Calu3 (cell line): ENCODE measurements at regions not wholly inside any gene's neighbourhood (a gene's known extent, or its start where the extent isn't known, plus 50 kb on each side); places are given as distances from the start of the nearest gene placed in this dataset.

Source experiments
- BruUV-seq: library from RNA; stranded (reverse); fragments of 400-500 nt; replicated peaks from 2 replicates; lab custom pipeline; 2021; lab: Mats Ljungman, UMichigan
- CTCF ChIA-PET: fragments of 300-600 bp; sonication (Branson Sonifier 250); formaldehyde crosslinking; loops from one replicate; lab custom pipeline; 2022; ENCODE audit warnings: antibody characterized with exemption; lab: Charles Lee
- DNase-seq: peaks from one replicate; pipeline ENCODE4 v3.0.0; 2022
- H3K27ac Mint-ChIP-seq: one replicate; pipeline ENCODE4 v1.8.0; 2022; ENCODE audit warnings: mixed read lengths; ENCODE audit not compliant: unreplicated experiment
- H3K27me3 Mint-ChIP-seq: one replicate; pipeline ENCODE4 v1.8.0; 2022; ENCODE audit warnings: mixed read lengths; ENCODE audit not compliant: unreplicated experiment
- H3K36me3 Mint-ChIP-seq: one replicate; pipeline ENCODE4 v1.8.0; 2022; ENCODE audit warnings: mild to moderate bottlenecking, moderate library complexity, mixed read lengths; ENCODE audit not compliant: insufficient read depth, unreplicated experiment
- H3K4me1 Mint-ChIP-seq: one replicate; pipeline ENCODE4 v1.8.0; 2022; ENCODE audit warnings: mild to moderate bottlenecking, low read depth, mixed read lengths; ENCODE audit not compliant: unreplicated experiment
- H3K4me3 Mint-ChIP-seq: one replicate; pipeline ENCODE4 v1.8.0; 2022; ENCODE audit warnings: mild to moderate bottlenecking, low read depth, moderate library complexity, mixed read lengths; ENCODE audit not compliant: unreplicated experiment
- H3K9me3 Mint-ChIP-seq: one replicate; pipeline ENCODE4 v1.8.0; 2022; ENCODE audit warnings: low read depth, mixed read lengths; ENCODE audit not compliant: unreplicated experiment
- CTCF ChIP-seq: fragments of 200-600 bp; IDR thresholded peaks from one replicate; pipeline ENCODE4 v1.8.0; 2022; ENCODE audit warnings: antibody characterized with exemption; ENCODE audit not compliant: unreplicated experiment
- intact Hi-C: fragments of 100-400 bp; cut with micrococcal nuclease; formaldehyde crosslinking; loops from one replicate; pipeline ENCODE4 v1.10.0; 2022; ENCODE audit not compliant: unreplicated experiment

GRCh38 chr1:213929398-213929797, 58.4 kb upstream of the PROX1 start:
- DNase-seq: no peak
- H3K4me1 Mint-ChIP-seq: no peaks in the 10 kb centered on the region
- no peak overlapping the region for H3K4me3 Mint-ChIP-seq
- no peaks in the 10 kb centered on the region for H3K9me3 Mint-ChIP-seq
- no peaks in the 10 kb centered on the region for H3K36me3 Mint-ChIP-seq
- intact Hi-C loops: no loop called here
- BruUV-seq: no TSS peak
- peaks cover 88% of the 10 kb centered on the region for H3K27me3 Mint-ChIP-seq
- TF ChIP-seq CTCF: no peak
- H3K27ac Mint-ChIP-seq: no peak overlapping the region
- CTCF ChIA-PET: no interaction called here

- Mint-ChIP-seq H3K27me3 (peaks cover 95% of the 10 kb centered on the region), H3K4me1 (no peaks in the 10 kb centered on the region), H3K27ac (no peak overlapping the region), H3K9me3 (no peaks in the 10 kb centered on the region), H3K4me3 (no peak overlapping the region), H3K36me3 (no peaks in the 10 kb centered on the region)
- TF ChIP-seq CTCF: no peak
- intact Hi-C loops: no loop called here
- no peak for DNase-seq
- no TSS peak for BruUV-seq
- CTCF ChIA-PET: no interaction called here
These were observed 55.9 kb upstream of the PROX1 start for GRCh38 chr1:213931836-213932235.

- CTCF ChIA-PET: no interaction called here
- no peak overlapping the region for H3K4me3 Mint-ChIP-seq
- no peak for TF ChIP-seq CTCF
- no peaks in the 10 kb centered on the region for H3K9me3 Mint-ChIP-seq
- H3K4me1 Mint-ChIP-seq: no peaks in the 10 kb centered on the region
- intact Hi-C loops: no loop called here
- BruUV-seq: no TSS peak
- H3K36me3 Mint-ChIP-seq: no peaks in the 10 kb centered on the region
- peaks cover 94% of the 10 kb centered on the region for H3K27me3 Mint-ChIP-seq
- DNase-seq: no peak
- H3K27ac Mint-ChIP-seq: no peak overlapping the region
These were observed 54.4 kb upstream of the PROX1 start for GRCh38 chr1:213933336-213933735.

DNA sequence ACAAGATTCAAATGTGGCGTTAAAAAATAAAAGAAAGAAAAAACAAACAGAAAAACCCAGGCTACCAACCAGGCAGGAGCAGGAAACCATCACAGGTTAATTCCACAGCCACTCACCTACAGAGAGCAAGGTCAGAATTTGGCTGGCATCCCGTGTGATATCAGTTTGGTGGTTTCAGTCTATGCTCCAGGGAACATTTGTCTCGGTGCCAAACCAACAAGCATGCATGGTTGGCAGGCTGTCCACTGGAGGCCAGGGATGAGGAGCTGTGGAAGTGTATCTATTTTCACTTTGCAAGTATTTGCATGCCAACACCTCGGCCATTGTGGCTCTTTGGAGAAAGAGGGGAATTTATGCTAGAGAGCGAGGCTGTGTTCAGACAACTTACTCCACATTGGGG, 53.1 kb upstream of the PROX1 start:
- no TSS peak for BruUV-seq
- DNase-seq: peak; percentile 52
- Mint-ChIP-seq H3K9me3 (no peaks in the 10 kb centered on the region), H3K27me3 (peaks cover 91% of the 10 kb centered on the region), H3K27ac (no peak overlapping the region), H3K4me3 (no peak overlapping the region), H3K4me1 (no peaks in the 10 kb centered on the region), H3K36me3 (no peaks in the 10 kb centered on the region)
- CTCF ChIA-PET: no interaction called here
- intact Hi-C loops: no loop called here
- no peak for TF ChIP-seq CTCF
